ENCODE measurements at regions not wholly inside any gene's neighbourhood (a gene's known extent, or its start where the extent isn't known, plus 50 kb on each side); places are given as distances from the start of the nearest gene placed in this dataset.

GRCh38 chr16:54418903-54419302 lies 132.3 kb upstream of the IRX3 start:
- TF ChIP-seq ZNF501 (tag by site-specific recombination; IDR thresholded peaks at IDR 0.05) (no peak), ZBTB20 (tag by site-specific recombination; IDR thresholded peaks at IDR 0.05) (no peak), CTCF (tag by site-specific recombination; IDR thresholded peaks at IDR 0.05) (no peak)
